Hepatocyte (in vitro differentiated cells): ENCODE measurements at regions not wholly inside any gene's neighbourhood (a gene's known extent, or its start where the extent isn't known, plus 50 kb on each side); places are given as distances from the start of the nearest gene placed in this dataset.

Source experiments
- DNase-seq: peaks from one replicate; pipeline ENCODE4 v3.0.0-alpha.2; 2016; ENCODE audit warnings: low spot score
- H2AFZ ChIP-seq: fragments of 200-600 bp; sonication (generic); 2 replicates; pipeline ENCODE4 v1.6.0; 2016; ENCODE audit warnings: antibody characterized with exemption, mild to moderate bottlenecking
- H3K27ac ChIP-seq: fragments of 200-600 bp; sonication (generic); 2 replicates; pipeline ENCODE4 v1.5.1; 2016; ENCODE audit warnings: mild to moderate bottlenecking
- H3K27me3 ChIP-seq: fragments of 200-600 bp; sonication (generic); 2 replicates; pipeline ENCODE4 v1.6.1; 2016
- H3K36me3 ChIP-seq: fragments of 200-600 bp; sonication (generic); replicated peaks from 2 replicates; pipeline ENCODE4 v1.5.1; 2016; ENCODE audit warnings: low read depth; ENCODE audit not compliant: insufficient read depth
- H3K4me1 ChIP-seq: fragments of 200-600 bp; sonication (generic); 2 replicates; pipeline ENCODE4 v1.5.1; 2016; ENCODE audit warnings: mild to moderate bottlenecking, moderate library complexity; ENCODE audit not compliant: insufficient read depth
- H3K4me2 ChIP-seq: fragments of 200-600 bp; sonication (generic); 2 replicates; pipeline ENCODE4 v1.6.0; 2016
- H3K4me3 ChIP-seq: fragments of 200-600 bp; sonication (generic); 2 replicates; pipeline ENCODE4 v1.5.1; 2016; ENCODE audit warnings: mild to moderate bottlenecking
- H3K79me2 ChIP-seq: fragments of 200-600 bp; sonication (generic); 2 replicates; pipeline ENCODE4 v1.6.0; 2017; ENCODE audit warnings: mild to moderate bottlenecking
- H3K9me2 ChIP-seq: fragments of 200-600 bp; sonication (generic); replicated peaks from 2 replicates; pipeline ENCODE4 v1.6.0; 2017; ENCODE audit warnings: mild to moderate bottlenecking; ENCODE audit not compliant: insufficient read depth
- H3K9me3 ChIP-seq: fragments of 200-600 bp; sonication (generic); 2 replicates; pipeline ENCODE4 v1.5.1; 2016; ENCODE audit warnings: low read depth, mild to moderate bottlenecking
- H4K20me1 ChIP-seq: fragments of 200-600 bp; sonication (generic); 2 replicates; pipeline ENCODE4 v1.6.0; 2016; ENCODE audit warnings: mild to moderate bottlenecking; ENCODE audit not compliant: insufficient read depth, poor library complexity, severe bottlenecking
- CTCF ChIP-seq: fragments of 200-600 bp; sonication (generic); IDR thresholded peaks from 2 replicates; pipeline ENCODE4 v1.5.1; 2016; ENCODE audit warnings: antibody characterized with exemption, mild to moderate bottlenecking; ENCODE audit not compliant: poor library complexity
- EZH2 ChIP-seq: fragments of 200-600 bp; sonication (generic); IDR thresholded peaks from 2 replicates; pipeline ENCODE4 v1.6.1; 2016; ENCODE audit warnings: antibody characterized with exemption, mild to moderate bottlenecking, borderline replicate concordance
- EZH2phosphoT487 ChIP-seq: fragments of 200-600 bp; sonication (generic); IDR thresholded peaks from one replicate; pipeline ENCODE4 v1.6.1; 2018; ENCODE audit warnings: antibody characterized with exemption, mild to moderate bottlenecking, low read depth, moderate library complexity; ENCODE audit not compliant: unreplicated experiment, severe bottlenecking
- whole genome bisulfite sequencing: methylation state at CpG from one replicate; pipeline ENCODE4 v1.1.6; 2016; ENCODE audit warnings: low lambda C conversion rate; ENCODE audit errors: missing lambda C conversion rate; 5-methylcytosine and 5-hydroxymethylcytosine counted together

- no peaks in the 10 kb centered on the region for H3K27me3 ChIP-seq
- H3K79me2 ChIP-seq = no peaks in the 10 kb centered on the region
- DNase-seq = peak; percentile 35
- peaks cover 3% of the 10 kb centered on the region for H3K4me1 ChIP-seq
- no peak overlapping the region for H3K27ac ChIP-seq
- H2AFZ ChIP-seq = no peak overlapping the region
- no peaks in the 10 kb centered on the region for H4K20me1 ChIP-seq
- H3K4me3 ChIP-seq = no peak overlapping the region
- H3K36me3 ChIP-seq = no peaks in the 10 kb centered on the region
- TF ChIP-seq EZH2phosphoT487 = no peak
- TF ChIP-seq CTCF = no peak
- TF ChIP-seq EZH2 = no peak
- 40% methylated on average over 10 of the region's 10 CpGs for WGBS
- no peaks in the 10 kb centered on the region for H3K9me2 ChIP-seq
- no peaks in the 10 kb centered on the region for H3K9me3 ChIP-seq
- no peak overlapping the region for H3K4me2 ChIP-seq
Observed at GRCh38 chr1:216830424-216831210, 107.4 kb upstream of the ESRRG start.

- Histone ChIP-seq H3K4me3 (no peak overlapping the region), H4K20me1 (no peaks in the 10 kb centered on the region)
- 88% methylated on average over 2 of the region's 2 CpGs for WGBS
Observed at GRCh38 chr1:216827251-216827650, 104.0 kb upstream of the ESRRG start.

GRCh38 chr1:216826646-216827045, 103.4 kb upstream of the ESRRG start:
- H3K4me2 ChIP-seq = no peak overlapping the region
- H3K4me3 ChIP-seq = no peak overlapping the region
- H3K27me3 ChIP-seq = no peaks in the 10 kb centered on the region
- H3K9me2 ChIP-seq = no peaks in the 10 kb centered on the region
- no peaks in the 10 kb centered on the region for H4K20me1 ChIP-seq
- DNase-seq = peak; percentile 13
- H2AFZ ChIP-seq = no peak overlapping the region
- H3K4me1 ChIP-seq = peaks cover 19% of the 10 kb centered on the region
- WGBS = 64% methylated on average over 2 of the region's 2 CpGs
- peak overlapping the region; percentile 18 for H3K27ac ChIP-seq
- no peaks in the 10 kb centered on the region for H3K79me2 ChIP-seq
- TF ChIP-seq EZH2 (no peak), CTCF (no peak)
- no peaks in the 10 kb centered on the region for H3K36me3 ChIP-seq
- H3K9me3 ChIP-seq = no peaks in the 10 kb centered on the region

More at GRCh38 chr1:216827251-216827650, 104.0 kb upstream of the ESRRG start:
- H3K79me2 ChIP-seq = no peaks in the 10 kb centered on the region
- H3K9me3 ChIP-seq = no peaks in the 10 kb centered on the region
- no peak overlapping the region for H3K4me2 ChIP-seq
- H2AFZ ChIP-seq = no peak overlapping the region
- peaks cover 19% of the 10 kb centered on the region for H3K4me1 ChIP-seq
- no peak for TF ChIP-seq EZH2phosphoT487
- no peak for TF ChIP-seq CTCF
- no peak for TF ChIP-seq EZH2
- no peak overlapping the region for H3K27ac ChIP-seq
- no peaks in the 10 kb centered on the region for H3K36me3 ChIP-seq
- DNase-seq = no peak
- H3K27me3 ChIP-seq = no peaks in the 10 kb centered on the region
- H3K9me2 ChIP-seq = no peaks in the 10 kb centered on the region
